ENCODE measurements at regions not wholly inside any gene's neighbourhood (a gene's known extent, or its start where the extent isn't known, plus 50 kb on each side); places are given as distances from the start of the nearest gene placed in this dataset.

DNA sequence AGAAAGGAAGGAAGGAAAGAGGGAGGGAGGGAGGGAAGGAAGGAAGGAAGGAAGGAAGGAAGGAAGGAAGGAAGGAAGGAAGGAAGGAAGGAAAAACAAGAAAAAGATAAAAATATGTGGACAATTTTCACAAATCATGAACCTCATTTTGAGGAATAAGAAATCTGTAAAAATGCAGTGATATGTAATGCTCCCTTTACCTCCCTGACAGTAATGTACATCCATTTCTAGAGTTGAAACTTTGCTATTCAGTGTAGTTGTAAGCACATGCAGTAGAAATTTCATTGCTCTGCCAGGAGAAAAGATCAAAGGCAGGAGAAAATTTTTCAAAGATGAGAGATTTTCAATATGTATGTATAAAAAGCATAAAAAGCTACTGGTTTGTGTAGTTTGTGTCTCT is 189.5 kb upstream of the MYO3A start:
- POLR2A ChIA-PET (ENCODE audit: partially characterized antibody), result no interaction called here
- TF ChIP-seq POU5F1 (IDR thresholded peaks at IDR 0.05; ENCODE audit: low read depth, low read length), result no peak
- TF ChIP-seq BACH1 (IDR thresholded peaks at IDR 0.05; ENCODE audit: low read length), result no peak
- TF ChIP-seq EZH2 (IDR thresholded peaks at IDR 0.05; ENCODE audit: low read depth, low read length, severe bottlenecking), result no peak
- TF ChIP-seq JUN (IDR thresholded peaks at IDR 0.05; ENCODE audit: low read depth, low read length), result no peak
- TF ChIP-seq POLR2A (IDR thresholded peaks at IDR 0.05; ENCODE audit: control extremely low read depth in 1 of 2, low read depth in 2 of 2, low read length in 2 of 2), result no peak
- TF ChIP-seq POLR2AphosphoS5 (IDR thresholded peaks at IDR 0.05; ENCODE audit: low read depth, low read length), result no peak
- no peak for TF ChIP-seq ASH2L (IDR thresholded peaks at IDR 0.05; ENCODE audit: low read length)
- TF ChIP-seq SAP30 (IDR thresholded peaks at IDR 0.05; ENCODE audit: insufficient read depth, insufficient replicate concordance, low read length), result no peak
- no peak for TF ChIP-seq BRCA1 (IDR thresholded peaks at IDR 0.05; ENCODE audit: low read depth, low read length)
- no peak for TF ChIP-seq SP1 (IDR thresholded peaks at IDR 0.05; ENCODE audit: low read depth, low read length)
- TF ChIP-seq CHD1 (IDR thresholded peaks at IDR 0.05; ENCODE audit: low read depth, low read length), result no peak
- TF ChIP-seq BCL11A (IDR thresholded peaks at IDR 0.05; ENCODE audit: low read depth in 2 of 2, low read length in 2 of 2), result no peak
- no peak for TF ChIP-seq JUND (IDR thresholded peaks at IDR 0.05; ENCODE audit: low read length)
- no peak for TF ChIP-seq PHF8 (conservative IDR thresholded peaks at IDR 0.05; ENCODE audit: low read depth, low read length)
- TF ChIP-seq RFX5 (IDR thresholded peaks at IDR 0.05; ENCODE audit: borderline replicate concordance, low read depth, low read length), result no peak
- no peak for TF ChIP-seq NANOG (IDR thresholded peaks at IDR 0.05; ENCODE audit: insufficient read depth, low read depth, low read length, poor library complexity, severe bottlenecking)
- no peak for TF ChIP-seq SP4 (IDR thresholded peaks at IDR 0.05; ENCODE audit: low read length)
- H2AFZ ChIP-seq (ENCODE audit: low read length), result no peak overlapping the region

More for the DNA sequence above, 189.5 kb upstream of the MYO3A start:
- H2AK5ac ChIP-seq (ENCODE audit: low read depth, low read length), result no peak overlapping the region
- H3K4me1 ChIP-seq (replicated peaks in 1 of 4; ENCODE audit: control insufficient read depth in 3 of 4, insufficient read depth in 4 of 4, low read length in 3 of 4), result peaks cover 0 to 3% (median 0%) of the 10 kb centered on the region in 4 experiments; a peak in 2 of 7 replicates
- no peak overlapping the region for H3K14ac ChIP-seq (ENCODE audit: insufficient read length)
- no peak overlapping the region for H2BK20ac ChIP-seq (ENCODE audit: low read length)
- CTCF ChIA-PET (ENCODE audit: partially characterized antibody), result interaction anchor here (1.2 kb wide), 1 partner anchor 12 kb away, joined by 5 read pairs; no protein-coding TSS in a partner anchor
- H3K23ac ChIP-seq (ENCODE audit: insufficient read length), result no peak overlapping the region
- H3K18ac ChIP-seq (ENCODE audit: extremely low read depth, low read length), result no peak overlapping the region
- H3K56ac ChIP-seq (replicated peaks; ENCODE audit: insufficient read length, low read depth, low read length), result no peak overlapping the region
- no peak overlapping the region for H3K4me2 ChIP-seq (ENCODE audit: insufficient read depth in 1 of 2, low read depth in 2 of 2, low read length in 2 of 2)
- no peak overlapping the region for H3K27ac ChIP-seq (ENCODE audit: low read depth, low read length)
- no peak overlapping the region for H3K9ac ChIP-seq (replicated peaks in 1 of 4; ENCODE audit: extremely low read depth in 1 of 4, low read depth in 3 of 4, low read length in 3 of 4)
- H3K23me2 ChIP-seq (ENCODE audit: low read depth, low read length), result no peaks in the 10 kb centered on the region
- no peak overlapping the region for H4K91ac ChIP-seq (replicated peaks; ENCODE audit: insufficient read length, low read length)
- no peak overlapping the region for H4K8ac ChIP-seq (ENCODE audit: extremely low read depth, insufficient read depth, low read length)
- FAIRE-seq (no peak), DNase-seq (ENCODE audit: low read depth in 1 of 2, low spot score in 2 of 2) (no peak)
- no peak overlapping the region for H3K4me3 ChIP-seq (ENCODE audit: extremely low read depth in 1 of 4, insufficient read depth in 2 of 4, low read depth in 3 of 4, low read length in 4 of 4)
- H3K79me2 ChIP-seq (ENCODE audit: control insufficient read depth in 1 of 2, insufficient read depth in 2 of 2, low read length in 2 of 2), result no peaks in the 10 kb centered on the region
- H3K27me3 ChIP-seq (replicated peaks in 1 of 4; ENCODE audit: control insufficient read depth in 3 of 4, extremely low read depth in 1 of 4, insufficient read depth in 3 of 4, low read length in 3 of 4), result no peaks in the 10 kb centered on the region
- no peak overlapping the region for H2BK15ac ChIP-seq (ENCODE audit: low read length)
- no peaks in the 10 kb centered on the region for H3K79me1 ChIP-seq (ENCODE audit: low read depth, low read length)
- H2BK5ac ChIP-seq (ENCODE audit: low read depth, low read length), result no peak overlapping the region
- no peaks in the 10 kb centered on the region for H3K36me3 ChIP-seq (ENCODE audit: control insufficient read depth in 2 of 4, insufficient read depth in 4 of 4, low read length in 3 of 4)
- H3K4ac ChIP-seq (replicated peaks; ENCODE audit: insufficient read length, low read depth, low read length), result no peak overlapping the region
- H2BK12ac ChIP-seq (ENCODE audit: low read depth, low read length), result no peak overlapping the region
- H4K5ac ChIP-seq (ENCODE audit: insufficient read length, low read depth, low read length), result no peak overlapping the region
- H2BK120ac ChIP-seq (replicated peaks; ENCODE audit: low read depth, low read length), result no peak overlapping the region
- no peaks in the 10 kb centered on the region for H4K20me1 ChIP-seq (replicated peaks in 1 of 2; ENCODE audit: control insufficient read depth in 1 of 2, insufficient read depth in 2 of 2, low read length in 2 of 2)
- no peaks in the 10 kb centered on the region for H3K9me3 ChIP-seq (ENCODE audit: insufficient read depth in 2 of 2, low read depth in 1 of 2, low read length in 1 of 2)
